ENCODE measurements at regions not wholly inside any gene's neighbourhood (a gene's known extent, or its start where the extent isn't known, plus 50 kb on each side); places are given as distances from the start of the nearest gene placed in this dataset.

GRCh38 chr5:166904571-166904970 lies 1386.9 kb upstream of the WWC1 start (continued):
- no peak for TF ChIP-seq FOXA1 (IDR thresholded peaks at IDR 0.05)
- no peak for TF ChIP-seq RXRA (IDR thresholded peaks at IDR 0.05)
- no peak for TF ChIP-seq EGR1 (IDR thresholded peaks at IDR 0.05; ENCODE audit: low read depth in 2 of 2)
- no peak for TF ChIP-seq RAD21 (IDR thresholded peaks at IDR 0.05)
- TF ChIP-seq JUND (IDR thresholded peaks at IDR 0.05): no peak
- no peak for TF ChIP-seq SP1 (IDR thresholded peaks at IDR 0.05)
- no peak for TF ChIP-seq ATF3 (IDR thresholded peaks at IDR 0.05)
- TF ChIP-seq HNF4G (IDR thresholded peaks at IDR 0.05): no peak
- TF ChIP-seq TAF1 (conservative IDR thresholded peaks at IDR 0.05): no peak
- TF ChIP-seq FOXA2 (IDR thresholded peaks at IDR 0.05): no peak

GRCh38 chr5:166906991-166907713 lies 1384.3 kb upstream of the WWC1 start:
- H3K36me3 ChIP-seq (ENCODE audit: control insufficient read depth in 4 of 4, insufficient read depth in 3 of 4, low read depth in 1 of 4, low read length in 3 of 4): no peaks in the 10 kb centered on the region
- WGBS: 61% methylated on average over 6 of the region's 6 CpGs
- DNase-seq (ENCODE audit: low spot score): no peak

DNA sequence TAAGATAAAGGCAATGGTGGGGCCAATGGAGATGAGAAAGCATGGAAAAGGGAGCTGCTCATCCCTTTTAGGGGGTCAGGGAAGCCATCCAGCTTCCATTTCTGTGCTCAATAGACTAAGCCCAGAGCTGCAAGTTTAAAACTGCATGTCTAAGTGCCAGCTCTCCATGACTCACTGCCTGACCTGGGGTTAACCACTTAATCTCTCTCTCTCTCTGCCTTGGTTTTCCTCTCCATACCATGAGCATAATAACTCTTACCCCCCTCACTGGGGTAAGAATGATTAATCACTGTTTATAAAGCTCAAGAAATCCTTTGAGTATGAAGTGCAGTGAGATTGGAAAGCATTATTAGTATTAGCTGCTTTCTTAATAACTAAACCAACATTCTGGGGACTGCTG lies 1382.4 kb upstream of the WWC1 start:
- H3K9me3 ChIP-seq (ENCODE audit: control insufficient read depth in 4 of 4, low read length in 3 of 4): no peaks in the 10 kb centered on the region
- no peak overlapping the region for H3K4me3 ChIP-seq (ENCODE audit: low read depth in 1 of 3, low read length in 3 of 3)
- DNase-seq (ENCODE audit: low spot score): no peak
- no peaks in the 10 kb centered on the region for H3K27me3 ChIP-seq (ENCODE audit: control insufficient read depth in 4 of 4, insufficient read depth in 4 of 4, low read length in 3 of 4)
- TF ChIP-seq SP1 (IDR thresholded peaks at IDR 0.05) (no peak), RXRA (IDR thresholded peaks at IDR 0.05) (no peak), FOXA2 (IDR thresholded peaks at IDR 0.05) (no peak), GABPA (IDR thresholded peaks at IDR 0.05 in 1 of 2, conservative IDR thresholded peaks at IDR 0.05 in 1 of 2) (no peak), TAF1 (conservative IDR thresholded peaks at IDR 0.05) (no peak), HNF4G (IDR thresholded peaks at IDR 0.05) (no peak), NR2F2 (IDR thresholded peaks at IDR 0.05) (no peak)
- TF ChIP-seq, protein P1, sequence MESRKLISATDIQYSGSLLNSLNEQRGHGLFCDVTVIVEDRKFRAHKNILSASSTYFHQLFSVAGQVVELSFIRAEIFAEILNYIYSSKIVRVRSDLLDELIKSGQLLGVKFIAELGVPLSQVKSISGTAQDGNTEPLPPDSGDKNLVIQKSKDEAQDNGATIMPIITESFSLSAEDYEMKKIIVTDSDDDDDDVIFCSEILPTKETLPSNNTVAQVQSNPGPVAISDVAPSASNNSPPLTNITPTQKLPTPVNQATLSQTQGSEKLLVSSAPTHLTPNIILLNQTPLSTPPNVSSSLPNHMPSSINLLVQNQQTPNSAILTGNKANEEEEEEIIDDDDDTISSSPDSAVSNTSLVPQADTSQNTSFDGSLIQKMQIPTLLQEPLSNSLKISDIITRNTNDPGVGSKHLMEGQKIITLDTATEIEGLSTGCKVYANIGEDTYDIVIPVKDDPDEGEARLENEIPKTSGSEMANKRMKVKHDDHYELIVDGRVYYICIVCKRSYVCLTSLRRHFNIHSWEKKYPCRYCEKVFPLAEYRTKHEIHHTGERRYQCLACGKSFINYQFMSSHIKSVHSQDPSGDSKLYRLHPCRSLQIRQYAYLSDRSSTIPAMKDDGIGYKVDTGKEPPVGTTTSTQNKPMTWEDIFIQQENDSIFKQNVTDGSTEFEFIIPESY (IDR thresholded peaks at IDR 0.05): no peak
- no peak overlapping the region for H3K27ac ChIP-seq (ENCODE audit: low read depth in 1 of 2, low read length in 2 of 2)
- no peaks in the 10 kb centered on the region for H3K4me1 ChIP-seq (ENCODE audit: control insufficient read depth in 4 of 4, insufficient read depth in 4 of 4, low read length in 3 of 4)
- no peaks in the 10 kb centered on the region for H3K36me3 ChIP-seq (ENCODE audit: control insufficient read depth in 4 of 4, insufficient read depth in 3 of 4, low read depth in 1 of 4, low read length in 3 of 4)
- H3K9ac ChIP-seq (ENCODE audit: low read depth in 1 of 2, low read length in 2 of 2): no peak overlapping the region

More at GRCh38 chr5:166906991-166907713, 1384.3 kb upstream of the WWC1 start:
- Histone ChIP-seq H3K9ac (ENCODE audit: low read depth in 1 of 2, low read length in 2 of 2) (no peak overlapping the region), H3K27ac (ENCODE audit: low read depth in 1 of 2, low read length in 2 of 2) (no peak overlapping the region), H3K4me3 (ENCODE audit: low read depth in 1 of 3, low read length in 3 of 3) (no peak overlapping the region), H3K4me1 (ENCODE audit: control insufficient read depth in 4 of 4, insufficient read depth in 4 of 4, low read length in 3 of 4) (no peaks in the 10 kb centered on the region), H3K9me3 (ENCODE audit: control insufficient read depth in 4 of 4, low read length in 3 of 4) (no peaks in the 10 kb centered on the region), H3K27me3 (ENCODE audit: control insufficient read depth in 4 of 4, insufficient read depth in 4 of 4, low read length in 3 of 4) (no peaks in the 10 kb centered on the region)
- no peak for TF ChIP-seq HNF4A (conservative IDR thresholded peaks at IDR 0.05)
- no peak for TF ChIP-seq RAD21 (IDR thresholded peaks at IDR 0.05)
- no peak for TF ChIP-seq FOXA2 (IDR thresholded peaks at IDR 0.05)
- TF ChIP-seq RXRA (IDR thresholded peaks at IDR 0.05): no peak
- no peak for TF ChIP-seq SP1 (IDR thresholded peaks at IDR 0.05)
- no peak for TF ChIP-seq NR2F2 (IDR thresholded peaks at IDR 0.05)
- TF ChIP-seq GABPA (IDR thresholded peaks at IDR 0.05 in 1 of 2, conservative IDR thresholded peaks at IDR 0.05 in 1 of 2): no peak
- no peak for TF ChIP-seq HNF4G (IDR thresholded peaks at IDR 0.05)
- TF ChIP-seq TAF1 (conservative IDR thresholded peaks at IDR 0.05): no peak

- Histone ChIP-seq H3K9ac (ENCODE audit: low read depth in 1 of 2, low read length in 2 of 2) (no peak overlapping the region), H3K27ac (ENCODE audit: low read depth in 1 of 2, low read length in 2 of 2) (no peak overlapping the region), H3K4me1 (ENCODE audit: control insufficient read depth in 4 of 4, insufficient read depth in 4 of 4, low read length in 3 of 4) (no peaks in the 10 kb centered on the region), H3K36me3 (ENCODE audit: control insufficient read depth in 4 of 4, insufficient read depth in 3 of 4, low read depth in 1 of 4, low read length in 3 of 4) (no peaks in the 10 kb centered on the region), H3K4me3 (ENCODE audit: low read depth in 1 of 3, low read length in 3 of 3) (no peak overlapping the region), H3K27me3 (ENCODE audit: control insufficient read depth in 4 of 4, insufficient read depth in 4 of 4, low read length in 3 of 4) (no peaks in the 10 kb centered on the region), H3K9me3 (ENCODE audit: control insufficient read depth in 4 of 4, low read length in 3 of 4) (no peaks in the 10 kb centered on the region)
- no peak for DNase-seq (ENCODE audit: low spot score)
- 89% methylated on average over 2 of the region's 2 CpGs for WGBS
- TF ChIP-seq FOXA2 (IDR thresholded peaks at IDR 0.05) (no peak), RXRA (IDR thresholded peaks at IDR 0.05) (no peak), JUND (IDR thresholded peaks at IDR 0.05) (no peak), SP1 (IDR thresholded peaks at IDR 0.05) (no peak), NR2F2 (IDR thresholded peaks at IDR 0.05) (no peak), GABPA (IDR thresholded peaks at IDR 0.05 in 1 of 2, conservative IDR thresholded peaks at IDR 0.05 in 1 of 2) (no peak), REST (IDR thresholded peaks at IDR 0.05) (no peak), FOXA1 (IDR thresholded peaks at IDR 0.05) (no peak), EGR1 (IDR thresholded peaks at IDR 0.05; ENCODE audit: low read depth in 2 of 2) (no peak), HNF4G (IDR thresholded peaks at IDR 0.05) (no peak), ATF3 (IDR thresholded peaks at IDR 0.05) (no peak)
- TF ChIP-seq, protein P2, sequence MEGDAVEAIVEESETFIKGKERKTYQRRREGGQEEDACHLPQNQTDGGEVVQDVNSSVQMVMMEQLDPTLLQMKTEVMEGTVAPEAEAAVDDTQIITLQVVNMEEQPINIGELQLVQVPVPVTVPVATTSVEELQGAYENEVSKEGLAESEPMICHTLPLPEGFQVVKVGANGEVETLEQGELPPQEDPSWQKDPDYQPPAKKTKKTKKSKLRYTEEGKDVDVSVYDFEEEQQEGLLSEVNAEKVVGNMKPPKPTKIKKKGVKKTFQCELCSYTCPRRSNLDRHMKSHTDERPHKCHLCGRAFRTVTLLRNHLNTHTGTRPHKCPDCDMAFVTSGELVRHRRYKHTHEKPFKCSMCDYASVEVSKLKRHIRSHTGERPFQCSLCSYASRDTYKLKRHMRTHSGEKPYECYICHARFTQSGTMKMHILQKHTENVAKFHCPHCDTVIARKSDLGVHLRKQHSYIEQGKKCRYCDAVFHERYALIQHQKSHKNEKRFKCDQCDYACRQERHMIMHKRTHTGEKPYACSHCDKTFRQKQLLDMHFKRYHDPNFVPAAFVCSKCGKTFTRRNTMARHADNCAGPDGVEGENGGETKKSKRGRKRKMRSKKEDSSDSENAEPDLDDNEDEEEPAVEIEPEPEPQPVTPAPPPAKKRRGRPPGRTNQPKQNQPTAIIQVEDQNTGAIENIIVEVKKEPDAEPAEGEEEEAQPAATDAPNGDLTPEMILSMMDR (IDR thresholded peaks at IDR 0.05; ENCODE audit: low read depth, low read length, missing input control): no peak
Measured at GRCh38 chr5:166909926-166910325, 1381.5 kb upstream of the WWC1 start.

All from liver (tissue), 8 donors.